ENCODE measurements at regions not wholly inside any gene's neighbourhood (a gene's known extent, or its start where the extent isn't known, plus 50 kb on each side); places are given as distances from the start of the nearest gene placed in this dataset.

- TF ChIP-seq CTCF (IDR thresholded peaks at IDR 0.05) (no peak), POLR2AphosphoS5 (IDR thresholded peaks at IDR 0.05) (no peak), POLR2A (IDR thresholded peaks at IDR 0.05) (no peak), EP300 (IDR thresholded peaks at IDR 0.05; ENCODE audit: low read depth) (no peak)
Measured at GRCh38 chr5:68646144-68646543, 430.6 kb downstream of the PIK3R1 start.

Measured in transverse colon (tissue), 4 donors.